HG02852 (cell line): ENCODE measurements at regions not wholly inside any gene's neighbourhood (a gene's known extent, or its start where the extent isn't known, plus 50 kb on each side); places are given as distances from the start of the nearest gene placed in this dataset.
"Not testable (repeated sequence)": the region's sequence is repeated elsewhere in the genome, so short reads cannot be mapped to it uniquely, and the experiment has no call there.

Experiments used
- ATAC-seq: cut with Tn5 transposase; IDR thresholded peaks from one replicate; pipeline ENCODE4 v1.9.1; 2021; ENCODE audit warnings: mild to moderate bottlenecking, moderate library complexity; ENCODE audit not compliant: unreplicated experiment

- ATAC-seq = no peak
Measured at GRCh38 chr4:179352221-179352620, 1910.0 kb upstream of the AGA start.

GRCh38 chr4:179353786-179354185, 1911.5 kb upstream of the AGA start:
- ATAC-seq = no peak

DNA sequence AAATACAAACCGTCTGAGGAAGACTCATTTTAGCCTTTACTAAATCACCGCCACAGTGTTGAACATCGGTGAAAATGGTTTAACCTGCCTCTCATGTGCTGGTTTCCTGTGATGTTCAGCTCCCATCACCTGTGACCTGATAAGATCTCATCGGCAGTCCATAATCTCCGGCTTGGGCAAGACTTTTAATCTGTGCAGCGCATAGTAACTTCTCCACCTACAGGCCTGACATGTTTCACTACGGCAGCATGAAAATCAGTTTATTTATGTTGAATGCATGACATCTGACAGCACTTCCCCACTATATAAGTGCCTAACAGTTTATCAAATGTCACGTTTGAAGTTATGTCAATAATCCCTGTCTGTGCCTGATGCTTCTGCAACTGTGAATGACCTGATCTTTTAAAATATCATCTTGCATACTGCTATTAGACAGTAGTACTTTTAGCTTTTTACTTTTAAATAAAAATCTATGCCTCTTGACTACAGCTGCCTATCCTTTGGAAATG, 1919.8 kb upstream of the AGA start:
- no peak for ATAC-seq

DNA sequence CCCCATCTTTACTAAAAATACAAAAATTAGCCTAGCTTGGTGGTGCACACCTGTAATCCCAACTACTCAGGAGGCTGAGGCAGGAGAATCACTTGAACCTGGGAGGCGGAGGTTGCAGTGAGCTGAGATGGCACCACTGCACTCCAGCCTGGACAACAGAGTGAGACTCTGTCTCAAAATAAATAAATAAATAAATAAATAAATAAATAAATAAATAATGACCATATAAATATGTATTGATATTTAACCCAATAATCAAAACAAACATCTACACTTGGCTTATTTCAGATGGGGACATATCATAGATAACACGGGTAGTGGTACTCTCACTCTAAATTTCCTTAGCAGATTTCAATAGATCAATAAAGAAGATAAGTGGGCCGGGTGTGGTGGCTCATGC, 1923.7 kb upstream of the AGA start:
- not testable (repeated sequence) for ATAC-seq

DNA sequence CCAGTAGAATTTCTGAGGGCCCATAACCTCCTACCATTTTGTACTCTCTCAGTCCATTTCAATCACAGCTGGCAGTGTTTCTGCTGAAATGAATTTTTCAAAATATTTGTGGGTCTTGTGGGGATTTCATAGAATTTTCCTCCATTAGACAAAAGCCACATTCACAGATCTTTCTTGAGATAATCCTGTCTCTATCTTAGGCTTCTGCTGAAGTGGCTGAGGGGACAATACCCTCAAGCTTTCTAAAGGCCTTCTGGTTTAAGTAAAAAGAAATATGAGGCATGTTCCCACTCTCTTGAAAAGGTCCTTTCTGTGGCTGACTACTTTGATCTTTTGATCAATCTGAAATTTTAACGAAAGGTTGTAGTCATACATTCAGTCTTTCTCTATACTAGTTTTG, 1930.0 kb upstream of the AGA start:
- ATAC-seq = no peak

- ATAC-seq = no peak
Measured at GRCh38 chr4:179372746-179373145, 1930.5 kb upstream of the AGA start.

- not testable (repeated sequence) for ATAC-seq
Measured at GRCh38 chr4:179378847-179379246, 1936.6 kb upstream of the AGA start.

GRCh38 chr4:179392787-179393186, 1950.5 kb upstream of the AGA start:
- ATAC-seq = no peak

DNA sequence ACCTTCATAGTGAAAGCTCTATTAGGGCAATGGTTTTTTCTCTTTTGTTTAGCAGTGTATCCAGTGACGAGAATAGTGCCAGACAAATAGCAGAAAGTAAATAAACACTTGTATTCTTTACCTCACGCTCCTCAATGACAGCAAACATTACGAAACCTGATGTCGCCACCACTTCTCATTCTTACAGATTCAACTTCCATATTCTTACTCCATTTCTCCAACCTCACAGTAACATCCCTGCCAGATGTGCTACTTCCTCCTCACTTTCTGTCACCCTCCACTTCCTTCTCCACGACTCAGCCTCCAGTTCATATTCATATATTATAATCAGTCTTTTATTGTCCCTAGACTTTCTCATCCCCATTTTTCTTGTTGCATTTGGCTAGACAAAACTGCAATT, 1956.2 kb upstream of the AGA start:
- ATAC-seq = no peak

GRCh38 chr4:179399054-179399782, 1957.0 kb upstream of the AGA start:
- ATAC-seq = no peak

DNA sequence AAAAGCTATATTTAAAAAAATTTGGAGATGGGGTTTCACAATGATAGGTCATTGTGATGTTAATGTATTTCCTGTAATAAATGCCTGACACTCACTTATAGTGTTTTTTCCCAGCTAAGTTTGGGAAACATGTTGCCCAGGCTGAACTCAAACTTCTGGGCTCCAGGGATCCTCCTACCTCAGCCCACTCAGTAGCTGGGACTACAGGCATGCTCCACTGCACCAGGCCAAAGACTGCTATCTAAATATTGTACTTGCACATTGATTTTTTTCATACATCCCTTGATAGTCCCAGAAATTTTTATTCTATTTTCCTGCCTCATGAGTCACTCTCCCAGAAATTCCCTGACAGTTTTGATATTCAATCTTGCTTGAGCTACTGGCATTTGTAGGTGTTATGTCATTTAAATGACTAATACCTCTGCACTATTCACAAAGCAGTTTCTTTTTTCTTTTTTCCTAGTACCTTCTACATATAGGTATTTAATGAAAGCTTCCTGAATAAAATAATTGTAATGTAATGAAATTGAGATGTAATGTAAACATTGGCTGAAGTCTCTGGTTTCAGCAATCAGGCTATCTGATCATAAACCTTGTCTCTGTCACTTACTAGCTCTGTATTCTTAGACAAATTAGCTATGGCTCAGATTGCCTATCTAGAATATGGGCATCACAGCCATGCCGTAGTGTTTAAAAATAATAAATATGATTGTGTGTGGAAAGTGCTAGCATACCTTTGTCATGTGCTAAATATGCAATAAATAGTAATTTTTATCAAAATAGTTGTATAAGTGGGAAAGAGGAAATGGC, 1973.0 kb upstream of the AGA start:
- ATAC-seq = no peak

DNA sequence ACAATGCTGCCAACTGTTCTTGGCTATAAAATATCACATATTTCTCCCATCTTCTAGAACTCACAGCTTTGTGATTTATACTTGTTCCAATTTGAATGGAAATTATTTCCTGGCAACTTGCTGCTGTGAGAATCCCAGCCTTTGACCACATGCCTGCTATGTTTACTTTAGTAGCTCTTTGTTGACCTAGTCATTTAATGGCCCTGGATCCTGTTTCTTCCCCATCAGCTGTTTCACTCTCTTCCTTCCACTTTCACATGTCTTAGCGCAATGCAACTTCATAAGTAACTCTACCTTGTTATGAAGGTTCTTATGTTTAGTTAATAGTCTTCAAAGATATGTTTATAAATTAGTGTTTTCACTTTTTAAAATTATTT, 1973.6 kb upstream of the AGA start:
- ATAC-seq = no peak

GRCh38 chr4:179417357-179417756, 1975.1 kb upstream of the AGA start:
- ATAC-seq = no peak

DNA sequence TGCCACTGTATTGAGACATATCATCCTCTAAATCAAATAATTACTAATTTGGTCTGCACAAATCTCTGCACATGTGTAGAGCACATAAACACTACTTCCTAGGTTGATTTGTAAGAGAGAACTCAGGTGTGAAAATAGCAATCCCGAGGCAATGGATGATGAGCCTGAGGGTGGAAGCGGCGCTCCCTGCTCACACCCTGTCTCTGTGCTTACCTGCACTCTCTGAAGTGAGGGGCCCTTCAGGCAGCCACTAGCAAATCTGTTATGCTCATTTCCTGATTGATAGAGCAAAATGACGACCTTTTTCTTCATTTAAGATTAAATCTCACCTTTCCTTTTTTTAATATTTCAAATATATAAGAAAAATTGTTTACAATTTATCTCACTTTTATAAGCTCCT, 1995.7 kb upstream of the AGA start:
- no peak for ATAC-seq

- no peak for ATAC-seq
Measured at GRCh38 chr4:179441596-179441995, 1999.4 kb upstream of the AGA start.

- no peak for ATAC-seq
Measured at GRCh38 chr4:179447308-179447707, 2005.1 kb upstream of the AGA start.

DNA sequence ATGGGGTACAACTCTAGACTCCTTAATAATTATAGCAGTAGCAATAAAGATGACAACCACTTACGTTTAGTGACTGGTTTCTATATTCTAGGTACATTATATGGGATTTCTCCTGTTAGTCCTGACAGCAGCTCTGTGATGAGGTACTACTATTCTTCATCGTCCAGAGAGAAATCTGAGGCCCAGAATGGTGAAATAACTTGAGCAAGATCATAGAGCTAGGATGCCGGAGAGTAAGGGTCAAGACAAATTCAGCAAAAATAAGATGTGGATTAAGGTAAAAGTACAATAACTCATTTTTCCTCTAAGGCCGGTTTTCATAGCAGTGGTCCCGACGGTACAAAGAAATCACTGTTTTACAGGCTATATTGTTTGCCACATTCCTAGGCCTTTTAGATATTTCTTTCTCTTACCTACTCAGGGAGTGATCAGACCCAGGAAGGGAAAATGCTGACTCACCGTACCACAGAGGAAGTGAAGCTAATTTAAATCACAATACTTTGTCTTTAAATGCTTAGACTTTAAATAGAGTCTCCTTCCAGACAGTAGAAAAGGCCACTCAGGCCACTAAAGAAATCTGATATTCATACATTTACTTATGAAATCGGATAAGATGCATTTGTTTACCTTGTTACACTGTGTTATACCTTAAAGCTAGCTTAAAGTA, 2023.0 kb upstream of the AGA start:
- ATAC-seq = no peak

- ATAC-seq = no peak
Measured at GRCh38 chr4:179467878-179468277, 2025.6 kb upstream of the AGA start.

- no peak for ATAC-seq
Measured at GRCh38 chr4:179472164-179472563, 2029.9 kb upstream of the AGA start.

GRCh38 chr4:179478608-179479007, 2036.4 kb upstream of the AGA start:
- no peak for ATAC-seq

DNA sequence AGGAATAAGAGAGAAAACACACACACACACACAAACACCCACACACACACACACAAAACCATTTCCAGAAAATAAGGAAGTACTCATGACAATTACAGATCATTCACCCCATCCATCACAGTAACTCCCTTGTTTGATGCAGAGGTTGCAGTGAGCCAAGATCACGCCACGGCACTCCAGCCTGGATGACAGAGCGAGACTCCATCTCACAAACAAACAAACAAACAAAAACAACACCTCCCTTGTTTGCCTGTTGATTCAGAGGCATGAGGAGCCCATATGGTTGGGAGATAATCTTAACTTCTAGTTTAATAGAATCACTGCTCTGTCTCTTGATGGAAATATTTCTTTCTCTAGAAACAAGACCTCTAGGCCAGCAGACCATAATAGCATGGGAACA, 2043.5 kb upstream of the AGA start:
- ATAC-seq = no peak
